Hypothalamus (tissue), 51 donors: ENCODE measurements at regions not wholly inside any gene's neighbourhood (a gene's known extent, or its start where the extent isn't known, plus 50 kb on each side); places are given as distances from the start of the nearest gene placed in this dataset.
A peak's percentile ranks its signal among the peaks of the same experiment; 100 is the strongest.

Source experiments
- DNase-seq, 51 donors: peaks; one replicate each; lab custom pipeline; 2025; lab: John Stamatoyannopoulos, UW

DNA sequence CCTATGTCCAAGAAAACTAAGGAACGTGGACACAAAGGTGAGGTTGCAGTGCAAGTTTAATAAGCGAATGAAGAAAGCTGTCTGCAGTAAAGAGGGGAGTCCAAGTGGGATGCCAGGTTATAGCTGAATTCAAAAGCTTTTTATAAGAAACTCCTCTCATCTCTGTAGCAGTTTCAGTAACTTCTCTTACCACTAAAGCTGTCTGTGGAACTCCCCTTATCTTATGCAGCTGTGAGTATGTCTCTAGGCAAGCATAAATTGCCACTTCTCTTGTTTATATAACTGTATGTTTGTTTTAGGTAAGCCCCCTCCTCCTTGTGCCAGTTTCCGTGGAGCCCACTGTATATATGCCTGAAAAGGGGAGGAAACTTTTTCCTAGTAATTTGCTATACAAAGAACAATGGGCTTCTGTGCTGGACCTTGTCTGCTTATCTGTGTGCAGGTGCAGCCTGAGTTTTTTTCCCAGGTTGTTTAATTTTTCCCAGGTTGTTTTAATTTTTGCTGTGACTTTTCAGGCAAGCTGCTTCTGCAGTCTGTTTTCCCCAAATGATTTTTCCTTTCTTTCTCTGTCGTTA lies 875.1 kb upstream of the EPHA6 start:
- DNase-seq = no peak

- no peak for DNase-seq
Measured at GRCh38 chr3:95965704-95966336, 848.6 kb upstream of the EPHA6 start.

GRCh38 chr3:95971573-95971972 lies 842.8 kb upstream of the EPHA6 start:
- DNase-seq = no peak

- no peak for DNase-seq
Measured at GRCh38 chr3:95994338-95994737, 820.1 kb upstream of the EPHA6 start.

DNA sequence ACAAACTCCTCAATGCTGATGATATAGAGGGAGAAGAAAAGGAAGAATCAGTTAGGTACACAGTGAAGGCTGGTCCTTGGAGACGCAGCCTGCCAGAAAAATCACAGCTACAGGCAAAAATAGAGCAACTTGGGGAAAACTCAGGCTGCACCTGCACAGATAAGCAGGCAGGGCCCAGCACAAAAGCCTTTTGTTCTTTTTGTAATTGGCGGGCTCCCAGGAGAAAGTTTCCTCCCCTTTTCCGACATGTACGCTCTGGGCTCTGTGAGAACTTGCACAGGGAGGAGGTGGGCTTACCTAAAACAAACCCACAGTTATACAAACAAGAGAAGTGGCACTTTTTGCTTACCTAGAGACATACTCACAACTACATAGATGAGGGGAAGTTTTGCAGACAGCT lies 813.4 kb upstream of the EPHA6 start:
- DNase-seq = no peak

- no peak for DNase-seq
Measured at GRCh38 chr3:96007650-96008195, 806.7 kb upstream of the EPHA6 start.

DNA sequence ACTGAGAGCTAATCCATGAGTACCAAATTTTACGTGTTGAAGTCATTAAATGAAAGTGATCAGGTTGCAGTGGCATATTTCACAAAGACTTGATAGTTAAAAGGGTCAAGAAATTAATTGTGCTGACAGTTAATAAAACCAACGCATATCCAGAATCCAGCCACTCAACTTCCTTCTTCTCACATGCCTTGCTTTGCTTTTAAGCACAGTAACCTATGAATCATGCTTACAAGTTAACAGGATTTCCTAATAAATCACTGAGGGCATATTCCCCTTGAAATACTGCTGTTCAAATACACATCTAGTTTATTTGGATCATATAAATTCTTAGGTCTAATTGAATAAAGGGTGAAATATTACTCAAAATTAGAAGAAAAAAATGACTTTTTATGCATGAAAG lies 801.5 kb upstream of the EPHA6 start:
- no peak for DNase-seq

GRCh38 chr3:96017556-96017955 lies 796.8 kb upstream of the EPHA6 start:
- DNase-seq = peak in 4 of 51 donors; percentile 1 to 18 (median 3)

GRCh38 chr3:96022676-96023075 lies 791.7 kb upstream of the EPHA6 start:
- no peak for DNase-seq

DNA sequence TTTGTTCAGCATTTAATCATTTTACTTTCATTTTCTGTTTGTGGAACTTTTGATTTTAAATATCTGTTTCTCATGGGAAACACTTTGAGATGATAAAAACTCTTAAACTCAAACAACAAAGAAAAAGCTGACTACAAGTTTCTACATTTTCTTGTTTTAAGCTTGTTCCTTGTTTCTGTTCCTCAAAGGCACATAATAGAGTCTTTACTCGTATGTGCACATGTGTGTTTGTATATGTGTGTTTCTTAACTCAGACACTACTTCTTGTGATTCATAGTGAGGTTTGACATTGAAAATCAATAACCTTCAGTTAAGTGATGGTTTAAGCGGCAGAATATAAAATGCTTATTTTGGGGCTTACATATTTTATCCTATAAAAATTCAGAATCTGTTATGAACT lies 786.7 kb upstream of the EPHA6 start:
- DNase-seq = no peak

GRCh38 chr3:96039632-96040031 lies 774.8 kb upstream of the EPHA6 start:
- DNase-seq = no peak

GRCh38 chr3:96059301-96059700 lies 755.1 kb upstream of the EPHA6 start:
- DNase-seq = no peak

DNA sequence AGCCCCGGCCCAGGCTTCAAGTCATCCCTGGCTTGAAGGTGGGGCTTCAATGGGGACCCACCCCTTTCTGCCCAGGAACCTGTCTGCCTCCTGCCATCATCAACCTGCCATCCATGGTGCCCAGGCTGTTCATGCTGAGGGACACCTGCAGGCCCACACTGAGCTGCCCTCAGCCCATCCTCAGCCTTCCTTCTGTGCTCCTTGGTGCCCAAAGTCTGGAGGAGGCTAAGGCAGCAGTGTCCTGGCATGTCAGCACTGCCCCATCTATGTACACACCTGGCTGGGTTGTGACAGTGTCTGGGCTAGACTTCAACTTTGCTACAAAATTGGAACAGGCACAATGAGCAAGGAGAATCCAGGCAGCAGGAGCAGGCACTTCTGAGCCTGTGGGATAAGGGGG lies 745.3 kb upstream of the EPHA6 start:
- DNase-seq = no peak

GRCh38 chr3:96070678-96071077 lies 743.7 kb upstream of the EPHA6 start:
- no peak for DNase-seq

DNA sequence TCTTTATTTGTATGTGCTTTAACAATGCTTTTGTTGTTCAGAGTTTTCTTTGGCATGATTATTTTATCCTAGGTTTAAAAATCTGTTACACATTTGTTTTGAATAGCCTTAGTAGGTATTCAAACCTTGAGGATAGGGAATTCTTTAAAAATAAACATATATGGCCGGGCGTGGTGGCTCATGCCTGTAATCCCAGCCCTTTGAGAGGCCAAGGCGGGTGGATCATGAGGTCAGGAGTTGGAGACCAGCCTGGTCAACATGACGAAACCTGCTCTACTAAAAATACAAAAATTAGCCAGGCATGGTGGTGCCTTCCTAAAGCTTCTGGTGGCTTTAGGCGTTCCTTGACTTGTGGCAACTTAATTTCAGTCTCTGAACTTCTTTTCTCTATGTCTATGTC lies 743.3 kb upstream of the EPHA6 start:
- no peak for DNase-seq

DNA sequence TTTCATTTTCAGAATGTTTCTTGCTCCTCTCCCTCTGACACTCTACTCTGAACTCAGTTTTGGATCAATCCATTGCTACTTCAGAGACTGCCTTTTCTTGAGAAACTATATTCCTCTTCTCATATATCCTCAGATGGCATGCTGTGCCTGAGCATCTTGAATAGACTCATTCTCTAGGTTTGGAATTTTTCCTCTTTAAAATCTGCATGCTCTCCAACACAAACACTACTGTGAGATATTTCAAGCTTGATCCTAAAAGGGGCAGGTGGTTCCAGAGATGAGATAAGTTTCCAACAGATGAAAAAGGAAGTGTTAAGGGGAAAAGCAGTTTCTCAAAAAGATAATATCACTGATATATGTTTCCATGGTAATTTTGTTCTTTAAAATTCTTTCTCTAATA lies 742.2 kb upstream of the EPHA6 start:
- DNase-seq = no peak

- DNase-seq = no peak
Measured at GRCh38 chr3:96083610-96084009, 730.8 kb upstream of the EPHA6 start.

DNA sequence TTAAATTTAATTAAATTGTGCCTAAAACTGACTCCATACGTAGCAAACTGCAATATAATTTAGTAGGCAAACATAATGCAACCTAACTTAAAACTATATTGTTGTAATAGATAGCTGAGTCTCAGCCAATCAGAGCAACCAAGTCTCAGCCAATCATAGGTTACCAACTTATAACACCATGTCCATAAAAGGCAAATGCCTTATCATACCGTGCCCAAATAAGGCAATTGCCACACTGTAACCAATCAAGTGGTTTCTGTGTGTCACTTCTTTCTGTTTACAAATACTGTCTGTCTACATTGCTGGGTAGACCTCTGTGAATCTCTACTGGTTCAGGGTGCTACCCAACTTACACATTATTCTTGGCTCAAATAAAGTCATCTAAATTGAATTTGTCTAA lies 728.4 kb upstream of the EPHA6 start:
- no peak for DNase-seq

GRCh38 chr3:96101006-96101560 lies 713.3 kb upstream of the EPHA6 start:
- no peak for DNase-seq

DNA sequence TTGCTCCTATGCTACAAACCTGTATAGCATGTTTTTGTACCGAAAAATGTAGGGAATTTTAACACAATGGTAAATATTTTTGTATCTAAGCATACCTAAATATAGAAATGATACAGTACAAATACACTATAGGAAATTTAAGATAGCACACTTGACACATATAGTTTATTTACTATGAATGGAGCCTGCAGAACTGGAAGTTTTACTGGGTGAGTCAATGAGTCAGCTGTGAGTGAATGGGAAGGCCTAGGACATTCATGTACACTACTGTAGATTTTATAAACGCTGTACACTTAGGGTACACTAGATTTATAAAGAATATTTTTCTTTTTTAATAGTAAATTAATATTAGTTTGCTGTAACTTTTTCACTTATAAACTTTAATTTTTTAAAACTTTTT lies 707.7 kb upstream of the EPHA6 start:
- DNase-seq = no peak
